ENCODE measurements at regions not wholly inside any gene's neighbourhood (a gene's known extent, or its start where the extent isn't known, plus 50 kb on each side); places are given as distances from the start of the nearest gene placed in this dataset.
"Not testable (repeated sequence)": the region's sequence is repeated elsewhere in the genome, so short reads cannot be mapped to it uniquely, and the experiment has no call there.

- H3K4me3 ChIP-seq = no peak overlapping the region
- H3K27ac ChIP-seq = no peak overlapping the region
- TF ChIP-seq CTCF (IDR thresholded peaks at IDR 0.05) = no peak
- no peak for DNase-seq (ENCODE audit: low spot score)
These were observed 87.0 kb upstream of the BTG3 start for GRCh38 chr21:17699524-17700189.

GRCh38 chr21:17697473-17697872, 84.8 kb upstream of the BTG3 start:
- no peak overlapping the region for H3K27ac ChIP-seq
- TF ChIP-seq CTCF (IDR thresholded peaks at IDR 0.05) = no peak
- H3K4me3 ChIP-seq = no peak overlapping the region
- DNase-seq (ENCODE audit: low spot score) = no peak

- DNase-seq (ENCODE audit: low spot score); H3K27ac ChIP-seq; H3K4me3 ChIP-seq: not testable (repeated sequence)
These were observed 81.7 kb upstream of the BTG3 start for GRCh38 chr21:17694416-17694815.

- Histone ChIP-seq H3K4me3 (no peak overlapping the region), H3K27ac (no peak overlapping the region)
- DNase-seq (ENCODE audit: low spot score) = no peak
- TF ChIP-seq CTCF (IDR thresholded peaks at IDR 0.05) = no peak
These were observed 81.1 kb upstream of the BTG3 start for GRCh38 chr21:17693801-17694200.

- no peak for DNase-seq (ENCODE audit: low spot score)
- TF ChIP-seq CTCF (IDR thresholded peaks at IDR 0.05) = no peak
- Histone ChIP-seq H3K27ac (no peak overlapping the region), H3K4me3 (no peak overlapping the region)
These were observed 77.4 kb upstream of the BTG3 start for GRCh38 chr21:17690078-17690494.

GRCh38 chr21:17688912-17689874, 76.5 kb upstream of the BTG3 start:
- H3K27ac ChIP-seq = no peak overlapping the region
- no peak overlapping the region for H3K4me3 ChIP-seq
- no peak for DNase-seq (ENCODE audit: low spot score)
- TF ChIP-seq CTCF (IDR thresholded peaks at IDR 0.05) = no peak

- TF ChIP-seq CTCF (IDR thresholded peaks at IDR 0.05) = no peak
These were observed 70.2 kb upstream of the BTG3 start for GRCh38 chr21:17682924-17683323.

More at GRCh38 chr21:17682924-17683323, 70.2 kb upstream of the BTG3 start:
- DNase-seq (ENCODE audit: low spot score) = no peak
- no peak overlapping the region for H3K27ac ChIP-seq
- no peak overlapping the region for H3K4me3 ChIP-seq
